PC-3 (cell line): ENCODE measurements at regions not wholly inside any gene's neighbourhood (a gene's known extent, or its start where the extent isn't known, plus 50 kb on each side); places are given as distances from the start of the nearest gene placed in this dataset.

ENCODE experiments used
- CTCF ChIP-seq: fragments of 300-600 bp; sonication (generic); conservative IDR thresholded peaks from 2 replicates; pipeline ENCODE4 v1.5.1; 2017; ENCODE audit warnings: antibody characterized with exemption, low read depth, mild to moderate bottlenecking, low read length
- EZH2phosphoT487 ChIP-seq: fragments of 300-600 bp; sonication (generic); IDR thresholded peaks from 2 replicates; pipeline ENCODE4 v1.6.1; 2018; ENCODE audit warnings: mild to moderate bottlenecking, antibody characterized with exemption, low read length, borderline replicate concordance

GRCh38 chr15:37860896-37861295, 73.5 kb upstream of the TMCO5A start:
- TF ChIP-seq CTCF (no peak), EZH2phosphoT487 (no peak)
